HCT116 (cell line): ENCODE measurements at regions not wholly inside any gene's neighbourhood (a gene's known extent, or its start where the extent isn't known, plus 50 kb on each side); places are given as distances from the start of the nearest gene placed in this dataset.

Experiments
- CTCF ChIP-seq, 3 experiments: fragments of 200-600 bp in 1 of 3; sonication (generic) in 1 of 3; IDR thresholded peaks in 2 of 3; conservative IDR thresholded peaks in 1 of 3; 2 replicates each; pipeline ENCODE4 v1.5.1; 2012 to 2017; ENCODE audit warnings: low read depth in 2 of 3, low read length in 2 of 3, antibody characterized with exemption in 1 of 3, borderline replicate concordance in 1 of 3, control low read depth in 1 of 3, mild to moderate bottlenecking in 1 of 3, mixed read lengths in 1 of 3, mixed run types in 1 of 3, moderate library complexity in 1 of 3; ENCODE audit not compliant: insufficient read depth in 1 of 3
- EZH2 ChIP-seq: fragments of 200-600 bp; sonication (generic); IDR thresholded peaks from 2 replicates; pipeline ENCODE4 v1.6.1; 2017; ENCODE audit warnings: antibody characterized with exemption, mixed run types
- EZH2phosphoT487 ChIP-seq: fragments of 200-600 bp; IDR thresholded peaks from 2 replicates; pipeline ENCODE4 v1.6.1; 2018; ENCODE audit warnings: antibody characterized with exemption, borderline replicate concordance
- MAX ChIP-seq: IDR thresholded peaks from 2 replicates; pipeline ENCODE4 v1.6.1; 2012
- POLR2A ChIP-seq: IDR thresholded peaks from 2 replicates; pipeline ENCODE4 v1.7.0; 2011; ENCODE audit warnings: borderline replicate concordance; ENCODE audit not compliant: insufficient read depth, insufficient read length; ENCODE audit errors: extremely low read depth
- SP1 ChIP-seq: IDR thresholded peaks from 2 replicates; pipeline ENCODE4 v1.6.1; 2012; ENCODE audit warnings: low read depth
- YY1 ChIP-seq: IDR thresholded peaks from 2 replicates; pipeline ENCODE4 v1.6.1; 2011; ENCODE audit warnings: low read length, low read depth, moderate library complexity, mild to moderate bottlenecking; ENCODE audit not compliant: insufficient replicate concordance; ENCODE audit errors: extremely low read depth

DNA sequence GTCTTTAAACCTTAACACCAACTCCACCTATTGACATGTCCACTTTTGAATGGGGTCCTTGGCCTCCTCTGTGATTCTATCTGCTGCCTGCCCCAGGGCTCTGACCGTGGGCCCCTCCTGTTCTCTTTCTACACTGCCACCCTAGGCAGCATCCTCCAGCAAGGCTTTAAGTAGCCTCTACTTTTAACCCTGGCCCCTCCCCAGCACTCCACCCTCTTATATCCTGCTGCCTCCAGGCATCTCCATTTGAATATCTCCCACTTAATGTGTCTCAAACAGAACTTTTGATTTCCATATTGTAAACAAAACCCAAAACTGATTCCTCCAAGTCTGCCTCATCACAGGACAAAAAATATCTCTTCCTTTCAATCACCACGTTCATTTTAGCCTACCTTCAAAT, 90.5 kb upstream of the ARHGAP32 start:
- no peak for TF ChIP-seq CTCF (IDR thresholded peaks at IDR 0.05 in 2 of 3, conservative IDR thresholded peaks at IDR 0.05 in 1 of 3; ENCODE audit: borderline replicate concordance in 1 of 3, insufficient read depth in 1 of 3, low read depth in 2 of 3, low read length in 2 of 3)
- TF ChIP-seq YY1: no peak
- no peak for TF ChIP-seq POLR2A
- no peak for TF ChIP-seq EZH2phosphoT487
- no peak for TF ChIP-seq MAX
- no peak; the same call in 1 of the 2 replicates for TF ChIP-seq SP1
- no peak for TF ChIP-seq EZH2
